Retinal pigment epithelial cell (primary cell): ENCODE measurements at regions not wholly inside any gene's neighbourhood (a gene's known extent, or its start where the extent isn't known, plus 50 kb on each side); places are given as distances from the start of the nearest gene placed in this dataset.
A peak's percentile ranks its signal among the peaks of the same experiment; 100 is the strongest.

Experiments used
- DNase-seq: peaks from one replicate; pipeline ENCODE4 v3.0.0-alpha.2; 2010; ENCODE audit warnings: low read depth
- H3K4me3 ChIP-seq: 2 replicates; pipeline ENCODE4 v1.5.1; 2011; ENCODE audit warnings: mild to moderate bottlenecking, low read length, control low read depth, moderate library complexity
- TF ChIP-seq, protein P1 (sequence below): conservative IDR thresholded peaks from 2 replicates; pipeline ENCODE4 v1.5.1; 2011; ENCODE audit warnings: low read depth, low read length, control low read depth, inconsistent platforms

DNA sequence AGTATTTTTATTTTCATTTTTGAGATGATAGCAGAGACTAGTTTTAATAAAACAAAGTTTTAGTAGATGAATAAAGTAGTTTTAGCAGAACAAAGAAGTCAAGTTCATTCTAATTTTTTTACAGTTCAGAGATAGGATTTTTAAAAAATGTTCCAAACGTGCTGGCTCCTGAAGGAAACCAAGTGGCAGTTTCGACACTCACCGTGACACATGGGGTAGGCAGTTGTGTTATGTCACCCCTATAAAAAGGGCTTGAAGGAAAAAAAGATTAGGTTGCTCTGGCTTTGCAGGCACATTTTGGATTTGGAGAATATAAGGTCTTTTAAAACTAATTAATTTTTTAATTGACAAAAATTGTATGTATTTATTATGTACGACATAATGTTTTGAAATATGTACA lies 305.2 kb downstream of the NDFIP2 start:
- no peak for DNase-seq
- TF ChIP-seq, protein P1, sequence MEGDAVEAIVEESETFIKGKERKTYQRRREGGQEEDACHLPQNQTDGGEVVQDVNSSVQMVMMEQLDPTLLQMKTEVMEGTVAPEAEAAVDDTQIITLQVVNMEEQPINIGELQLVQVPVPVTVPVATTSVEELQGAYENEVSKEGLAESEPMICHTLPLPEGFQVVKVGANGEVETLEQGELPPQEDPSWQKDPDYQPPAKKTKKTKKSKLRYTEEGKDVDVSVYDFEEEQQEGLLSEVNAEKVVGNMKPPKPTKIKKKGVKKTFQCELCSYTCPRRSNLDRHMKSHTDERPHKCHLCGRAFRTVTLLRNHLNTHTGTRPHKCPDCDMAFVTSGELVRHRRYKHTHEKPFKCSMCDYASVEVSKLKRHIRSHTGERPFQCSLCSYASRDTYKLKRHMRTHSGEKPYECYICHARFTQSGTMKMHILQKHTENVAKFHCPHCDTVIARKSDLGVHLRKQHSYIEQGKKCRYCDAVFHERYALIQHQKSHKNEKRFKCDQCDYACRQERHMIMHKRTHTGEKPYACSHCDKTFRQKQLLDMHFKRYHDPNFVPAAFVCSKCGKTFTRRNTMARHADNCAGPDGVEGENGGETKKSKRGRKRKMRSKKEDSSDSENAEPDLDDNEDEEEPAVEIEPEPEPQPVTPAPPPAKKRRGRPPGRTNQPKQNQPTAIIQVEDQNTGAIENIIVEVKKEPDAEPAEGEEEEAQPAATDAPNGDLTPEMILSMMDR = no peak
- no peak overlapping the region for H3K4me3 ChIP-seq

DNA sequence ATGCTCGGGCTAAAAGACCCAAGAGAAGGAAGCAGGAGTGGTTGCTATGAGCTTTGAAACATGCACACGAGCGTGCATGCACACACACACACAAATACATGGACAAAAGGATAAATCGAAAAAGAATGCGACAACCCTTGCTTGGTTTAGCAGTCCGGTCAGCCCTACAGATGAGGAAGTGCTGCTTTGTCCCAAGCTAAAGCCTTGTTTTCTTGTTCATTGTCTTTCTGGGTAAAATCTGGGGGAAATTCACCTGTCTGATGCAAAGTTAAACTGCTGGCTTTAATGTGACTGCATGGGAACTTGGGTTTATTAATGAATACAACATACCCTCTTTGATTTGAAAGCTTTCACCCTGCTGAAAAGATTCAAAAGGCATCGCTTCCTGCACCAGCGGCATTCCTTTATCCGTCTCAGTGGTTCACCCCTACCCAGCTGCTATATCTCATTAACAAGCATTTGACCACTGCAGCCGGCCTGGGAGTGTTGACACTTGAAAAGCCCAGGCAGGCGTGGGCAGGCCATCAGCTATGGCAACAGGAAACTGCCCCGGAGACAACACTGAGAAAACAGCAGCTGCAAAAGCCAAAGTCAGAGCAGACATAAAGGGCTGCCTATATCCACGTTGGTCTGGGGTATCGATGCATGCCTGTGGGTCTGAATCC lies 301.7 kb downstream of the NDFIP2 start:
- TF ChIP-seq, protein P1 = no peak

DNA sequence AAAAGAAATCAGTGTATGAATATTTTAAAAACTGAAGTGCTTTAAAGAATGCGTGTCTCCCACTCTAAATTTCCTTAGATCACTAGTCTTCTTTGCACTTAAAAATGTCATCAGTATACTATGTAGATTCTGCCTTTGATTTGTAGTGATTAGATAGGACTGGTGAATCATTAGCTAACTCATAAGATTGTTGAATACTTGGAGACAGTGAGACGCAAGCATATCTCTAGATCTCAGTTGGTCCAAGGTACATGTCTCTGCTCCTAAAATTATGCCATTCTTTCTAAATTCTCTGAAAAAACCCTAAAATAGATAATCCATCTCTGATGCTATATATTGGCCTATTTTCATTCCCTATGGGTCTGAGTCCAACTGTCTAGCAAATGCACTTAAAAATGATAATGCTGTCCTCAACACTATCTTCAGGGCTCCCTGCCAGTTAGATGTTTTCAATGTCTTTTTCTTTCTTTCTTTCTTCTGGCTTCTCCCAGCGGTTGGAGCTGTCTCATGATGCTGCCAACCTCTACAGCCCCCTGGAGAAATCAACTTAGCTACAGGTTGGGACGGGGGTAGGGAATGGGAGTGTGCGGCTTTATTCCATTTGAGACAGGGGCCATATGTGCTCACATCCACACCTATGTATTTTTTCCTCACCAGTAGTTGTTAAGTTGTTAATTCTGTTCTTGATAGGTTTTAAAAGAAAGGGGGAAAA lies 301.0 kb downstream of the NDFIP2 start:
- DNase-seq = no peak
- TF ChIP-seq, protein P1 = no peak
- H3K4me3 ChIP-seq = no peak overlapping the region

More for the DNA sequence above, 301.7 kb downstream of the NDFIP2 start:
- DNase-seq = peak; percentile 82
- H3K4me3 ChIP-seq = no peak overlapping the region

DNA sequence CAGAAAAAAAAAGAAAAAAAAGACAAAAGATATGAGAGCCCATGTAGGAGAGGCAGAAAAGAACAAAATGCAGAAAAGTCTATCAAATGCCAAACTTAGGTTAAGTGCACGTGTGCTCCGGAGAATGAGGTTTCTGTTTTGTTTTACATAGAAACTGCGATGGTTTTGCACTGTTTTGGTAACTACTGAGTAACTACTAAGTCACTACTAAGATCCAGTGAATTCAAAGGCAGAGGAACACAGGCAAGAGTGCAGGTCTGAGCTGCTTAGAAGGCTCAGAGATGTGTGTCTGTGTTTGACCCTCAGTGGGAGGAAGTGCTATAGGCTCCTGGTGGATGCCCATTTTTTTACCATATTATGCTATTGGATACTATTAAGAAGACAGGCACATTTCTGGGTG lies 299.3 kb downstream of the NDFIP2 start:
- no peak for DNase-seq

DNA sequence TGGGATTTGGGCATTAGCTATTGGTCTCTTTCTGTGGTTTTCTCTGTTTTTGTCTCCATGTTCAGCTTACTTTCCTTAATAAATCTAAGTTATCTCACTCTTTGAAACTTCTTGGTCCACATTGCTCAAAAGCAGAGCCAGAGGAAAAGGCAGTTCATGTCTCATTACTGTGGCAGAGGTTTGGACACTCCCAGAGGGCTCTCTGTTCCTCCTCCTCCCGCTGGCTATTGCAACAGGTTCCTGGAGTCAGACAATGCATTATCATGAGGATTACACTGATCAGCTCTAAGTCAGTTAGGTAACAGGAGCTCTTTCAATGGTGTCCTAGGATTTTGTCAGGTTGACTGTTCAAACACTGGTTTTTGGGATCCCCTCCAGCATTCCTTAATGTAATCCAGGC lies 298.8 kb downstream of the NDFIP2 start:
- DNase-seq = no peak
- TF ChIP-seq, protein P1 = no peak
- no peak overlapping the region for H3K4me3 ChIP-seq

More for the DNA sequence above, 299.3 kb downstream of the NDFIP2 start:
- TF ChIP-seq, protein P1 = no peak
- H3K4me3 ChIP-seq = no peak overlapping the region

DNA sequence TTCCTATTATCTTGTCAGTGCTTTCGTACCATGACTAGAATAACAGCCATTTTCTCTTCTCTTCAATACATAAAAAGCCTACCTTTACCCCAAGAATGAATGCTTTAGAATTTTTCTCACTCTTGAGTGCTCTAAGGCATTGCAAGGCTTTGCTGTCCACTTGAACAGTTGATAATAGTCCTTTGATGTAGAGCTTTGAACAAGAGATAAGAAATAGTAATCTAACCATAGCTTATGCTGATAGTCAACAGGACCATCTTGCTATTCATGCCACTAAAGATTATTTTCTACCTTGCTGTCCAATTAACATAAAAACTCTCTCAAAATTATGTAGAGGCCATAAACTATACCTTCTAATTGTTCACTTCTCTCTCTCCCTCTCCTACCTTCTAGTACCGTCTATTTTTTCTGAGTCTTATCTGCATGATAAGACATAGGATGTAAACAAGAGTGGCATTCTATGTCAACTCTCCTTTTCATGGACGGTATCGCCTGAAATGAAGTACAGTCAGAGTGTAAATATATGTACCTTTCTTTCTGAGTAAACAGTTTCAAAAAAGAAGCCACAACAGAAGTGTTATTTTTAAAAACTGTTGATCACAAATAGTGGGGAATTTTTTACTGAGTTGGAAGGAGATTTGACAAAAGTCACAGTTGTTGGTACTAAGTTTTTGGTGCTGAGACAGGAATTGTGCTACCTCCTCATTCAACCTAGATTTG lies 297.9 kb downstream of the NDFIP2 start:
- no peak for DNase-seq
- TF ChIP-seq, protein P1 = no peak
- no peak overlapping the region for H3K4me3 ChIP-seq
